Stimulated activated CD8-positive, alpha-beta memory T cell treated with anti-CD3 and anti-CD28 coated beads, Interleukin-4, amount 100 ng/mL, for 24 hours (primary cell): ENCODE measurements at regions not wholly inside any gene's neighbourhood (a gene's known extent, or its start where the extent isn't known, plus 50 kb on each side); places are given as distances from the start of the nearest gene placed in this dataset.
"Not testable (repeated sequence)": the region's sequence is repeated elsewhere in the genome, so short reads cannot be mapped to it uniquely, and the experiment has no call there.

Experiments
- DNase-seq: peaks from one replicate; pipeline ENCODE4 v3.0.0-alpha.2; 2020; ENCODE audit warnings: low read depth

DNA sequence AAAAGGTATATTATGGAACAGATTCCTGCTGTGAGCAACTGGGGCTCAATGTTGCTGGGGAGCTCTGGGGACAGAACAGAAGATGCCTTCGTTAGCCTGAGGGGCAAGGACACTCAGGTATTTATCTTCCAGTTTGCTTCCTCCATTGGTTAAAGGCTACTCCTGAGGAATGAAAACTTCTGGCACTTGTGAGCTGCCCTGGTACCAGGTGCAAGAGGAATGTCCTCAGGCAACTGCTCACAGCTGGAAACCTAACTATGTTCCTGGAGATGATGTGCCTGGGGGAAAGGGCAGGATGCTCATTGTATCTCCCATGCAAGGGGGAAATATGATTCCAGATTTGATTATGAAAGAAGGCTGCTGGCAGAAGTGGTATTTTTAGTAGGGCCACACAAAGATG lies 54.0 kb upstream of the BBX start:
- no peak for DNase-seq

DNA sequence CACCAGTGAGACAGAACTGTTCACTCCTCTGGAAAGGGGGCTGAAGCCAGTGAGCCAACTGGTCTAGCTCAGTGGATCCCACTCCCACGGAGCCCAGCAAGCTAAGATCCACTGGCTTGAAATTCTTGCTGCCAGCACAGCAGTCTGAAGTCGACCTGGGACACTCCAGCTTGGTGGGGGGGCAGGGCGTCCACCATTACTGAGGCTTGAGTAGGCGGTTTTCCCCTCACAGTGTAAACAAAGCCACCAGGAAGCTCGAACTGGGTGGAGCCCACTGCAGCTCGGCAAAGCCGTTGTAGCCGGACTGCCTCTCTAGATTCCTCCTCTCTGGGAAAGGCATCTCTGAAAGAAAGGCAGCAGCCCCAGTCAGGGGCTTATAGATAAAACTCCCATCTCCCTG lies 52.3 kb upstream of the BBX start:
- not testable (repeated sequence) for DNase-seq
